NT2/D1 (cell line): ENCODE measurements at regions not wholly inside any gene's neighbourhood (a gene's known extent, or its start where the extent isn't known, plus 50 kb on each side); places are given as distances from the start of the nearest gene placed in this dataset.

Experiments used
- SUZ12 ChIP-seq: IDR thresholded peaks from 2 replicates; pipeline ENCODE4 v1.6.1; 2011; ENCODE audit not compliant: insufficient read length, insufficient read depth; ENCODE audit errors: extremely low read depth
- ZNF274 ChIP-seq: IDR thresholded peaks from 2 replicates; pipeline ENCODE4 v1.6.1; 2011; ENCODE audit warnings: mild to moderate bottlenecking, low read depth, low read length

DNA sequence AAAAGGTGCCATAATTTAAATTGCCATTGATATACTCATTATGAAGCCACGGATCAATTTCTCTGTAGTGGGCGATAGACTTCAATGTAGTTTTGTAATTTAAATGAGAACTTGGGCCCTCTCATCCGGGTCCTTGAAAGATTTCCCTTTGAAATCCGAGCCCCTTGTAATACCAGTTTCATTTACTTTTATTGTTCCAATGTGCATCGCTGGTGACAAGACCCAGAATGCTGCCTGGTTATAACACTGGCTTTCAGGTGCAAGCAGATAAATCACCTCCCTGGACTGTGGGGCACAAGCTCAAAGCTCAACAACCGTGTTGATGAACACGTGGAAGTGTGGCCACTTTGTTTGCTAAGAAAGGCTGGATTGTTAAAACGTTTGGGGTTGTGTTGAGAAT is 68.9 kb upstream of the FZD10 start:
- no peak for TF ChIP-seq ZNF274
- no peak for TF ChIP-seq SUZ12
